Embryonic facial prominence (tissue), 1 donor: ENCODE measurements at regions not wholly inside any gene's neighbourhood (a gene's known extent, or its start where the extent isn't known, plus 50 kb on each side); places are given as distances from the start of the nearest gene placed in this dataset.
"Not testable (repeated sequence)": the region's sequence is repeated elsewhere in the genome, so short reads cannot be mapped to it uniquely, and the experiment has no call there.

ENCODE experiments used
- DNase-seq: peaks from one replicate; pipeline ENCODE4 v3.0.0-alpha.2; 2016; ENCODE audit errors: extremely low spot score

DNA sequence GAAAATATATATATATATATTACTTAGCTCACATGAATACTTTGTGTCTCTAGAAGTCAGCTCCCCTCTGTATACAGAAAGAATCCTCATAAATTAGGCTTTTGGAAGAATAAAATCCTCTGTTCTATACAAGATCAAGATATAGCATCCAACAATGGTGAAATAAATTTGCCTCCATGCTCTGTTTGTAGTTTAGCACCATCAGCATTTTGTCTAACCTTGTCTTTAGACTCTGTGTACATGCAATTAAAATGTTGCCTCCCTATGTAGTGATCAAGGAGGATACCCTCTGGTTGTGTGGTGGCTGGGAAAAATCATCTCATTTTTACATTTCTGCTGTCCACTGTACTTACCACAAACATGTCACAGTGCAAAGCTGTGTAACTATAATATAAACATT, 189.7 kb downstream of the C7orf25 start:
- no peak for DNase-seq

DNA sequence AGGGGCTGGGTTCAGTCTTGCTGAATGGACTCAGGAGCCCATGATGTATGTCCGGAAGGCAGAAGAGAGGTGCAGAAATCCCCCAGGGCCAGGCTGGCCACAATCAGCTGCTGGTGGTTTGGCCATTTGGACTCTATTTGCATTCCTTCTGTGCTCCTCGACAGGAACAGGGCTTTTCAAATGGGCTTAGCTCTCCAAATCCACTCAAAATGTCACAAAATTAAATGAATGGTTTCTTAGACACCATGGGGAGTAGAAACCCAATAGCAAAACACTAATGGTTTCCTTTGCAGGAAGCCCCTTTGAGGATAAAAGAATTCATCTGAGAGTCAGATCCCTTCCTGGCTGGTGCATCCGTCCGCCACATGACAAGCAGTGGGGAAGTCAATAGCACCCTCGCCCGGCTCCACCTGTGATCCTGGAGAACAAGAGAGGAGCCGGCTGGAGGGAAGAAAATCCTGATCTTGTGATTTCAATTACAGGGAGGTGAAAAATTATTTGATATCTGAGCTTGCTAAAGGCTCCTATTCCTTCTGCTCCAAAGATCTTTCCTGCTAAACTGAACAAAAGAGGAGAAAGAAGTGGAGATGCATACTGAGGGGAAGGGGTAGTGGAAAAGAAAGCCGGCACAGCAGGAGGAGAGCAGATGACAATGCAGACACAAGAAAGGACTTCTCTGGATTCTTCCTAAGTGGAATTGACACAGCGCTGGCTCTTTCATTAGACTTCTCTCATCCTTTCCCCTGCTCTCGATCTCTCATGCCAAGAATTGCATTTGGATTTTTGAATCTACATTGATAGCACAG, 190.7 kb downstream of the C7orf25 start:
- no peak for DNase-seq

DNA sequence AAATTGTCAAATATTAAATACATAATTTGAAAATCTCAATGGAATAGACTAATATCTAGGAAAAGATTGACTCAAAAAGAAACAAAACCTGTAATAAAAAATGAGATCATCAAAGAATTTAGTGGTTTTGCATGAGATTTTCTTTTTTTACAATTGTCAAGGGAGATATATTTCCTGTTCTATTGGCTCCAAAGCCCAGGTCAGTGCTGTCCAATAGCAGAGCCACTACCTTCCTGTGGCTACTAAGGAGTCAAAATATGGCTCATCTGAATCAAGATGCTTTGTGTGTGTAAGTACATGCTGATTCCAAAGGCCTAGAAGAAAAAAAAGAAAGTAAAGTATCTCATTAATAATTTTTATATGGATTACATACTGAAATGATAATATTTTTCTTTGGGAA, 191.9 kb downstream of the C7orf25 start:
- DNase-seq = no peak

DNA sequence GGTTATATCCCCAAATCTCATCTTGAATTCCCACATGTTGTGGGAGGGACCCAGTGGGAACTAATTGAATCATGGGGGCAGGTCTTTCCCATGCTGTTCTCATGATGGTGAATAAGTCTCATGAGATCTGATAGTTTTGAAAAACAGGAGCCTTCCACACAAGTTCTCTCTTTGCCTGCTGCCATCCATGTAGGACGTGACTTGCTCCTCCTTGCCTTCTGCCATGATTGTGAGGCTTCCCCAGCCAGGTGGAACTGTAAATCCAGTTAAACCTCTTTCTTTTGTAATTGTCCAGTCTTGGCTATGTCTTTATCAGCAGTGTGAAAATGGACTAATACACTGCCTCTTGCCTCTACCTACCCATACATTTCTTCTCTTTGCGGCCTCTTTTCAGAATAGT, 193.4 kb downstream of the C7orf25 start:
- DNase-seq = not testable (repeated sequence)

DNA sequence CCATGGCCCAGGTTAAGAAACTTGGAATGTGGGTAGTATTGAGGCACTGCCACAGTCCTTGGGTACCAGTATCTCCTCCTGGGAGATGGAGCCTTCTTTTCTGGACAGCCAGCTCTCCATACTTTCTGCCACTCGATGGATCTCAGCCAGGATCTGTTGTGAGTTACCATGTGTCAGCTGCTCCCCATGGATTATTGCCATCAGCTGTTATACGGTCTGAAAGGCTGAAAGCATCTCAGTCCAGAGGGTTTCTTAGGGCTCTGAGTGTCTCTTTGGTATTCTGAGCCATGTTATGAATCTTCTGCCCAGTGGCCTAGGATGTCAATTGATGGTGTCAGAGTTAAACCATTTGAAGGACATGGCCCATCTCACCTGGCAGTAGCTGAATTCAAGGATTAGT, 197.5 kb downstream of the C7orf25 start:
- DNase-seq = no peak

DNA sequence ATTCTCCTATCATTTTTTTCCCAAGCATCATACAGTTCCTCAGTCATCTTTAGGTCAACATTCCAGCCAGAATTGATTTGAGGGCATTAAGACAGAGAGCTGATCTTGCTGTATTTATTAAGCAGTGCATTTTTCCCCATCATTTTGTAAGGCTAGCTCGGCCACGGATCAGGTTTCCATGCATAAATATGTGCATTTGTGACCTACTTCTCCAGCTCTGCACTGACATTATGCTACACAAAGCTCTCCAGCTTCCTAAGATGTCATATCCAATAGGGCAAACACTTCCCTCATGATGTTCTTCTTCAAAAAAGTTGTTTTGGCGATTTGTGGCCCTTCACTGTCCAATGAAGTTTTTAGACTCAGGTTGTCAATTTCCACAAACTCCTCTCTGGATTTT, 202.6 kb downstream of the C7orf25 start:
- no peak for DNase-seq

DNA sequence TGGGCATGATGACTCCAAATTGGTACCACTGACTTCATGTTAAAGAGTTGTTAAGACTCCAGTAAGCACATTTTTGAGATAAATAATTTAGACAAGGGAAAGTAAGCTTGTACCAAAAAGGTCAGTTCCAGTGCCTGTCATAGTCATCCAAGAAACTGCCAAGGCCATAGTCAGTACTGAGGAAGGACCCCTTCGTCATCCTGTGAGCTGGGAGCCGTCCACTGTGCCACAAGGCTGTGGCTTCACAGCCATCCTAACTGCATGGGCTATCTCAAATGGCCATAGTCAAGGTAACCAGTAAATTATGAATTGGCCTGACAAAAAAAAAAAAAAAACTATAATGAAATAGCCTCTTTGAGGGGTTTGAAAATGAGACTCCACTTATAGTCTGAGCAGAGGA, 207.2 kb downstream of the C7orf25 start:
- DNase-seq = no peak

DNA sequence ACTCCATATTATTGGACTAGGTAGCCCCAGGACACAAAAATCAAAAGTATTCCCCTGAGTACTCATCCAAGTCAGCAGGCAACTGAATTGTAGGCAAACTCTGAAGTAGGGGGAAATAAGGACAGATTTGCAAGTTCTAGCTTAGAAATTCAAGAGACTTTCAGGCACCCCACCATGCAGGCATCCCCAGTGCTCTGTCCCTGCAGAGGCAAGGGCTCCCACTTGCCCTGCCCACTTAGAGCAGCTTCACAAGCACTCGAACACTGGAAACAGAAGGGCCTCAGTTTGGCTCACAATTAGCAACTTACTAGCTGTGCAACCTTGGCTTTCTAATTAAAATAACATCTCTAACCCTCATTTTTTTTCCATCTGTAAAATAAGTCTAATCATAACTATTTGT, 209.2 kb downstream of the C7orf25 start:
- DNase-seq = no peak

DNA sequence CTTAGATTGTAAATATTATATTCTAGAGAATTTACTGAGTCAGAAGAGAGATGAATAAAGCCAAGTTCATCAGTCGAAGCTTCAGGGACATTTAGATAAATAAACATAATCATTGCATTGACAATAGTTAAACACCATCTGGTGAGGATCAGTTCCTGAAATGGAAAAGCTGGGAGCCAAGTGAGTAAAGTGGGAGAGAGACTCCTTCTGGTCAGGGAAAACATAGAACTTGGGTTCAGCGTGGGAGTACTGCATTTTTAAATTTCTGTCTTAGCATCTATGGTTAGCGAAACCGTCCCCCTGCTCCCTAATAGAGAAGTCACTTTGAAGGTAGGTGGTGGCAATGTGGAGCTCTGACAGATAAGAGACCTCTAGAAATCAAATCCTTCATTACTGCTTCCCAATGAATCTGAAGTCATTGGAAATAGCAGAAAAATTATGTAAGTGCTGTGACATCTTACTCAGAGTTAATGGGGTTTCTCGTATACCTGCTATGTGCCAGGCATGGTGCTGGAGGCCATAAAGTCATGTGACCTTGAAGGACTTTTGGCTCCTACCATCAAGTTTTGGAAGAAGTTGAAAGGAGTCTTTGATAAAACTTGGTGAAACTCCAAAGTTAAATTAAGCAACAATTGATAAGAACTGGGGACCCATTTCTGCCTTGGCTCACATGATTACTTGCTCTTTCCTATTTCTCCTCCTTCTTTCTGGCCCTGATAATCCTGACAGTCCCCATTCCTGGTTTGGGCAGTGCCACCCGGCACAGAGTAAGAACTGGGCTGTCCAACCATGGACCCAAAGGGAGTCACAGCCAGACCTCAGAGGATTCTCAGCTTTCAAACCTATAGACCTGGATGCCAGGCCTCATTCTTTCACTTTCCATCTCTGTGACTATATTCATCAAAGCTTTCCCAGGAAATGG, 211.2 kb downstream of the C7orf25 start:
- no peak for DNase-seq

DNA sequence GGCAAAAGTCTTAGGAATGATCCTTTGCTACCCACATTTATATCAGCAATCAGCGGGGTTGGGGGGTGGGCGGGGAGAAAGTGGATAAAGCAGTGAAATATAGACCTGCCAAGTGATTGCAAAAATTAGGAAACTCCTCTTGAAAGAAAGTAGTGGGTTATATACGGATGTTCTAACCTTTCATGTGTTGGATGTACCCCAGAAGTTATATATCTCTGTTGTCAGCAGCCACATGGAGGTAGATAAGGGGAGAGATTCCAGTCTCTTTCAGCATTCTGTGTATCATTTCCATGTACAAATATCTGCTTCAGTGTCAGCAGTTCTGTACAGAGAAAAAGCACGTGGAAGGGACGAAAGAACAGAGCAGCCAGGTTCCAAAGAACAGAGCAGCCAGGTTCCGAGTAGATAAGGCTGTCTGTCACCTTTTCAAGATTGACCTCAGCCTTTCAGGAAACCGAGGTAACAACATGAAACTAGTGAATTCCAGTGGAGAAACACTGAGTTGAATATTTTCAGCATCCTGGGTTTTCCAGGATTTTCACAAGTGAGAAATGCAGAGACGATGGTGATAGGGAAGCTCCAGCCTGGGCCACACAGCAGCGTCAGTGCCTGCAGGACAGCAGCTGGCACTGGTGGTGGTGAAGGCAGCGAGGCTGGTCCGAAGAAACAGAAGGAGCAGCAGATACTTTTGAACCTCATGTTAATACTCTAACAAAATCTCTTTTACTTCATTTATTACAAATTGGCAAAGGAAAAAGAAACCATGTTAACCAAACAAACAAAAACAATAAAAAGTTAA, 212.3 kb downstream of the C7orf25 start:
- DNase-seq = no peak

DNA sequence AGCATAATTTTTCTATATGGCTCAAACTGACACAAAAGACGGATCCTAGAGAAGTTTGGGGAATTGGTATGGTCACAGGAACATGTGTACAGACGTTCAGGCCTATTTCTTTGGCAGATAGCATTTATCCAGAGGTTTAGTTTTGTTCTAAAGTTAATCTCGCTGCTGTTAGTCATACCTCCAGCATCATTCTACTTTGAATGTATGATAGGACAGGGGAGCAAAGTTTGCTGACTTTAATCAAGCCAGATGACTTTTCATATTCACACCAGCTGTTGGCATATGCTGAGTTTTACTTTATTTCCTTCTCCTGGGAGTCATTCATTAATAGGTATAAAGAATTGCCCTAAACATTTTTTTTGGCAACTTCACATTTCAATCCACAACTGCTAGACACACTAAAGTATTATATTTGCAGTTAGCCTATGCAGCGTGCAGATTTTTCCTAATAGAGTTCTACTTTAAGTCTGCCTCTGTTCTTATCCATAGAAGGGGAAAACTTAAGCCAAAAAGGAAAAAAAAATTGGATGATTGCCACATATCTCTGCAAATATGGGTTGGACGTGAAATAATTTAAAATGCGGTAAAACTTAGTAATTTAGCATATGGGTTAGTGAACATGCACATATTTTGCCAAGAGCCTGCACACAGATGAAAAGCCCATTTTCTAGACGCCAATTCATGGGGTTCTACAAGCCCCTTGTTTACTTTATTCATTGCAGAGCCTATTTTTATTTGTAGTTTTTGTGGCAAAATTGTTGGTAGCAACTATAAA, 213.1 kb downstream of the C7orf25 start:
- peak; percentile 67 for DNase-seq

DNA sequence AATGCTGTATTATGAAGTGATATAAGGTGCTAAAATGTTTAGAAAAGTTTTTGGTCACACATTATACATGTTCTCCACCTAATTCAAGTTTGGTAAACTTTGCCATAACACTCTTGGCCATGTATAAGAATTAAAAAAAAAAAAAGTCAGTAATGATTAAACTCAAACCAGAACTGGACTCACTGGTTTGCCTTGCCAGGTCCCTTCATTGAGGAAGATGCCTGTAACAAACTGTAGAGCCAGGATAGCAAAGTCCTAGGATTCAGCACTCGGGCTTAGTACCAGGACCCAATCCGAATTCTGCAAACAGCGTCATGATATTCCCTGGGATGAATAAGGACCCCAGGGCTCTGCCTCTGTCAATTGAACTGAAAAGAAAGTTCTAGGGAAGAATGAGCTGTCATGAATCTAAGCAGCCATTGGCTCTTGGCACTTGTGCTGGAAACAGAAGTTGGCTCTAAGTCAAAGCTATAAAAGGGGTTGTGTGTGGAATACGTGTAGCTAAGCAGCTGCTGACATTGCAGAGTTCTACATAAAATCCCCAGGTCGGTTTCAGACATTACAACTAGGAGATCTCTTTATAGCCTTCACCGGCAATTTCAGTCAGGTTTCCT, 216.9 kb downstream of the C7orf25 start:
- DNase-seq = peak; percentile 58

DNA sequence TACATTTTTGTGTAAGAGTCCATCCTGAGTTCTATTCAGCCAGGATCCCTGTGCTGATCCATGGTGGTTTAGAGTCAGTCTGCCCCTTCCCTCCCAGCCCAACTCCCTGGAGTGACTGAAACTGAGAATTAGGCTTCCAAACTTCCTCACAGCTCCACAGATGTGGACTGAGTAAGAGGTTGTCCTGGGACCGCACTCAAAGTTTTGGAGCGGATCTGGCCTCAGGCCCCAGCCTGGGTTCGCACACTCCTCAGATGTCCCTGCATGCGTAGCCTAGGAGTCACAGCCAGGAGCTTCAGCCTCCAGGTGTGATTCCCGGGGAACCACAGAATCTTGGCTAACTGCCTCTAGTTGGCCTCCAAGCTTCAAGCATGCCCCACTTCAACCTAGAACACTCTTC, 218.1 kb downstream of the C7orf25 start:
- no peak for DNase-seq

DNA sequence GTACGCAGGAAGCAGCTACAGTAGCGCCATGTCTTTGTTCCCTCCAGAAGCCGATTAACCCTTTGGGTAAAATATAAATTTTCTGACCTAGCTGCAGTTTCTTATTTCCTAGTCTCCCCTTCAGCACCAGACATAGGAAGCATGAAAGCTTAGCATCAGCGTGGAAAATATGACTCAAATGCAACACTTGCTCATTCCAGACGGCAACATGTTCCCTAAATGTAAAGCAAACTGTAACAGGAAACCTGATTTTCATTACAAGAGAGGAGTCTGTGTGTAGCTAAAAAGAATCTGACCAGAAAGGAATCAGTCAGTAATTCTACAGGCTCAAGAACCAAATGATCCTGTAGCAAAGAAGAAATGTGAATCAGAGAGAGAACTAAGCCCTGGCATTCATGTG, 219.2 kb downstream of the C7orf25 start:
- peak; percentile 71 for DNase-seq

DNA sequence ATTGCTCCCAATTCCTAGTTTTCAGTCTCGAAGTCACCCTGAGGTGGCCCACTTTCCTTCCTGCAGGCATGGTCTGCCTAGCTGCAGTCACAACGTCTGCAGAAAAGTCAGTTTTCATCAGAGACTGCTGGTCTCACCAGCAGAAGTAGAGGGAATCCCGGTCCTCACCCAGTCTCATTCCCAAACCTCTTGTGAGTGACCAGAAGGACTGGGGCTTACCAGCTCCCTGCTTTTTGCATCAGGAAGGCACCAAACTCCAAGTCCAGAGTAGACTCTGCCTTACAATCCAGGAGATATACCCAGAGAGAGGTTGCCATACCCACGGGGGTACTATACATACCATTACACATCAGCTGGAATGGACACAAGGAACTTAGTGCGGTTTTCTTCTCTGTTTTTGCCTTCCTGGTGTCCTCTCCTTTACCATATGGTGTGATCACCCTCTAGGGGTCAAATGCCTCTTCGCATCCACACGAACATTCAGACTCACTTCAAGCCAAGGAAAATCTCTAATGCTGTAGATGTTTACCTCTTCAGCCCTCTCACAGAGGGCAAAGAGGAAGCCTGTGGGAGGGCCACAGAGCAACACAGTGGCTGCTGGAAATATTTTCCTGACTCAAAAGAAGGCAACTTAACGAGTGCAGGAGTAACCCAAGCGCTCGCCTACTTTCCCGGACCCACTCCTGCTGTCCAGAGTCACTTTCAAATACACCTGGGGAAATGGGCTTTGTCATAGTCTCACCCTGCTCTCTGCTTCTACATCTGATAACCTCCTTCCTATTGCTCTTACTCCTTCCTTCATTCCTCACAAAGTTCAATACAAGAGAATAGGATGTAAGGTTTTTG, 220.9 kb downstream of the C7orf25 start:
- peak; percentile 31 for DNase-seq

DNA sequence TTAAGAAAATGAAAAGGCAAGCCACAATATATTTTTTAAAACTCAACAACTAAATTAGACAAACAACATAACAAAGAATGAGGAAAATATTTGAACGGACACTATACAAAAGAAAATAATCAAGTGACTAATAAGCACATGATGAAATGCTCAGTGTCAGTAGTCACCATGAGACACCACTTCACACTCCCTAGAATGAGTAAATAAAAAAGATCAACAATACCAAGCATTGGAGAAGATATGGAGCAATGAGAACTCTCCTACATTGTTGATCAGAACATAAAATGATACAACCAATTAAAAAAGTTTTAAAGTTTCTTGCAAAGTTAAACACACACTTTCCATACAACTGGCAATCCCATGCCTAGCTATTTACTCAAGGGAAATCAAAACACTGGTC, 222.2 kb downstream of the C7orf25 start:
- no peak for DNase-seq

DNA sequence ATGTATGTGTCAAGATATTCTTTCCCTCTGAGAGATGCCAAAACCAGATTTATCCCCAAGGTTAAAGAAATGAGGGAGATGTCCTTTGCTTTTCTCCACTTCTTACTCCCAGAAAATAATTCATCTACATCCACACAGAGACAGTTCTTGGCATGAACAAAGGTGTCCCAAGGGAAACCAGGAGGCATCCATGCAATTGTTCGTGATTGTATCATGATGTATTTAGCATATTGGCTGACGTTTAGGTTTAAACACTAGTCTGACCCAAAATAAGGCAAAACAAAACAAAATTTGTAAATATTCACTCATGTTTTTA, 223.9 kb downstream of the C7orf25 start:
- DNase-seq = no peak

DNA sequence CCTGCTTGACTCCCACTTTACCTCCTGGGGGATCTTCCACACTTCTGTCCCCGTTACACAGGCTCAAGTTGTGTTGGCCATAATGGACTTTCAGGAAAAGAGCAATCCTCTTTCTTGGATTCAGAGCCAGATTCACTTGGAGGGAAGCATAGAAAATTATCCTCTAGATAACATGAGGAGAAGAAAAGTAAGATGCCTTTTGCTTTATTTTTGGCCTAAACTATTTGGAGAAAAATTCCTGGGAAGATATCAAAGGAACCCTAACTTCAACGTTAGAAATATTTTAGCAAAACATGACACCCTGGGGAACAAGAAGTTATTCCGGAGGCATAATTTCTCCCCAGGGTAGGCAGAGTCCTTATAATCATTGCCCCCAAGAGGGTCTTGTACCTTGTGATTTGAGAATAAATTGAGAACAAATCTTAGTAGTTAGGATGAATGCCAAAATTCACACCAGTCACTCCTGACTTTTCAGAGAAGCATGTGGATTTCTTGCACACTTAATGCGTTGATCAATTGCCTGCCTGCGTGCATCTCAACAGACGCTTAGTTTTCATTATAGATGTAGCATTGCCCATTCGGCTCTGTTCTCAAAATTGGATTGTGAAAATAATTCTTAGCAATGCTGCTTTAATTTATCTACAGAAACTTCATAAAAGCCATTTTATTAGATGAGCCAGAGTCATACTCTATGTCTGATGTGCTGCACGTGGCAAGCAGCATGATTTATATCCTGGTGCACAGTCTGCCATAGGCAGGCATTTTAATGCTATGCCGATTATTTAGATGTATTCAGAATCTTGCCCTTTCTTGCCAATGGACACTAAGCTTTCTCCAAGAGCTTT, 224.4 kb downstream of the C7orf25 start:
- DNase-seq = no peak

DNA sequence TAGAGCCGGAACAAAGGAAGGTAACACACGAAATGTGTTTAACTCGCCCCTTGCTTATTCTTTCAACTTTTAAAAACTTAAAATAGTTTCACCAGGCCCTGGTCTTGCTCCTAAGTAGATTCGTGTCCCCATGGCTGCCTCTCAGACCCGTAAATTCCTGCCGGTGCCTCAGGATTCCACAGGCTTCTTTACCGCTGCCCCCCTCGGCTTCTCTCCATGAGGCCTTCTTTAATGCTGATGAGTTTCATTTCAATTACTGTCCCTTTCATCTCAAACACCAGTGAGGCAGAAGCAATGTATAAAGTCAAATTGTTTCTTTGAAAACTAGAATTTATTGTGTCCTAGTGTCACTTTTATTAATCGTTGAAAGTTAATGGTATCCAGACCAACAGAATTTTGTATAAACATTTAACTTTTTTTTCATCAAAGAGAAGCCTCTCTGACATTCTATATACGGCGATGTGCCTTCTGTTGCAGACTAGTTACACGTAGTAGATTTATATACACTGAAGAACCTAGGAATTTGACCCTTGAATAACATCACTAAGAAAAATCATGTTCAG, 225.2 kb downstream of the C7orf25 start:
- no peak for DNase-seq
